T-helper 17 cell (primary cell): ENCODE measurements at regions not wholly inside any gene's neighbourhood (a gene's known extent, or its start where the extent isn't known, plus 50 kb on each side); places are given as distances from the start of the nearest gene placed in this dataset.

Experiments used
- ATAC-seq: fragments of 150-1000 bp; cut with Tn5 transposase; 2 replicates; pipeline ENCODE4 v1.10.0; 2021; ENCODE audit warnings: mild to moderate bottlenecking, moderate library complexity
- DNase-seq, 3 donors: peaks; one replicate each; pipeline versions ENCODE4 v3.0.0 to v3.0.0-alpha.2; 2020 to 2021
- H3K9me3 ChIP-seq: one replicate; pipeline ENCODE4 v1.7.0; 2013; ENCODE audit warnings: low read length, mild to moderate bottlenecking; ENCODE audit not compliant: control insufficient read depth, poor library complexity, severe bottlenecking
- H3K27ac Mint-ChIP-seq: one replicate; pipeline ENCODE4 v1.8.0; 2022; ENCODE audit warnings: mild to moderate bottlenecking, moderate library complexity, mixed read lengths
- H3K27me3 Mint-ChIP-seq: one replicate; pipeline ENCODE4 v1.8.0; 2022; ENCODE audit warnings: mixed read lengths
- H3K36me3 Mint-ChIP-seq: one replicate; pipeline ENCODE4 v1.8.0; 2022; ENCODE audit warnings: low read depth, mixed read lengths
- H3K4me1 Mint-ChIP-seq: one replicate; pipeline ENCODE4 v1.8.0; 2022; ENCODE audit warnings: mild to moderate bottlenecking, mixed read lengths
- H3K4me3 Mint-ChIP-seq: one replicate; pipeline ENCODE4 v1.8.0; 2022; ENCODE audit warnings: mild to moderate bottlenecking, moderate library complexity, mixed read lengths

DNA sequence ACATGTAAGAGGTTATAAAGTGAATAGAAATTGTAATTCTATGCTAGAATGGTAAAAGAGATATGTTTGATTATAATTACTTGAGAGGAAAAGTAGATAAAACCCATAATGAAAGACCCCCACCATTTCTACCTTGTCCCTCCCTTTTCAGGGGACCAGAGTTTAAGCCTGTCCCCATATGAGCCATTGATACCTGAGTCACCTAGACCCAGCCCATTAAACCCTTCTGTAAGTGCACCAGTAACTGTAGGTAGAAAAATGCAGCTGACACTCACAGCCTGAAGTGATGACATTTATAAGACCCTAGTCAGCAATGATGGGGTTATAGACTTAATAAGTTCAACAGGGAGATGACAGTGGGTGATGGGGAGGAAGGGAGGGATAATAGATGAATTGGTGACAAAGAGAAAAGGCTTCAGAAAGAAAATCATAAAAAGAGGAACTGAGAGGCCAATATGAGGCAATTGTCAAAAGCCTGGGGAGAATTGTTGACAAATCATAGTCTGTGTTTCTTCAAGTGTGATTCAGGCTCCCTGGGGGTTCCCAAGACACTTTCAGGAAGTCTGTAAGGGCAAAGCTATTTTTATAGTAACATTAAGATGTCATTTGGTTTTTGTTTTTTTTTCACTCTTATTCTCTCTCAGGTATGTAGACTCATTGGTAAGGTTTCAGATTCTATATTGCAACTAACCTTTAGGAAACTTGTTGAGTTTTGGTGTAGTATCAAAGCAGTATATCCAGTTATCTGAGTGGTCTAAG, 544.2 kb downstream of the SATB2 start:
- Mint-ChIP-seq H3K27me3 (peaks cover 4% of the 10 kb centered on the region), H3K4me1 (no peaks in the 10 kb centered on the region), H3K27ac (no peak overlapping the region), H3K36me3 (no peaks in the 10 kb centered on the region), H3K4me3 (no peak overlapping the region)
- ATAC-seq (no peak), DNase-seq (no peak)
- no peaks in the 10 kb centered on the region for H3K9me3 ChIP-seq

- no peak for ATAC-seq
Observed at GRCh38 chr2:198909525-198910267, 548.0 kb downstream of the SATB2 start.

DNA sequence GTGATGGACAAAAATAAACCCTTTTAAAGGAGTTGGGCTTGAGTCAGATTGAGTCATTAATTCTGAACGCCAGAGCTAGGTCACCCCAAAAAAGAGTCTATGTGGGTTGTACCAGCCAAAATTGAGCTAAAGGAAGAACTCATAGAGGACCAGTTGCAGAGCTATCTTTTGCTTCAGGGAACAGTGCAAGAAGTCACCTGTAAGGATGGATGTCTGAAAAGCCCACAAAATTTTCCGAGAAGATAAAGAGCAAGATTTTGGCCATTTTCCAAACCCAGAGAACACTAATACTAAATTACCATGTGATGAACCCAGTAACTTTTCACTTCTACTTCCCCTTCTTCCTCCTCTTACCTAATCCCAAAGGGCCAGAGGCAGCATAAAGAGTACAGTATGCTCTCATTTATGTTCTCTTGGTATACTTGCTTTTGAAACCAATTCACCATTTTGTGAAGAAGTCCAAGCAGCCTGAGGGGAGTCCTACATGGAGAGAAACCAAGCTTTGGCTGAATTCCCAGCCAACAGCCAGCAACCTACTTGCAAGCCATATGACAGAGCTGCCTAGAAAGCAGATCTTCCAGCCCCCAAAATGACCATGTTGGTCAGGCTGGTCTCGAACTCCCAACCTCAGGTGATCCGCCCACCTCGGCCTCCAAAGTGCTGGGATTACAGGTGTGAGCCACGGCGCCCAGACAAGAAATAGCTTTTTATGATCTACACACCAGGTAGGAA, 551.7 kb downstream of the SATB2 start:
- H3K36me3 Mint-ChIP-seq, result no peaks in the 10 kb centered on the region

More at GRCh38 chr2:198909525-198910267, 548.0 kb downstream of the SATB2 start:
- H3K4me1 Mint-ChIP-seq, result no peaks in the 10 kb centered on the region
- no peaks in the 10 kb centered on the region for H3K9me3 ChIP-seq
- H3K36me3 Mint-ChIP-seq, result no peaks in the 10 kb centered on the region
- no peak overlapping the region for H3K27ac Mint-ChIP-seq
- H3K4me3 Mint-ChIP-seq, result no peak overlapping the region
- H3K27me3 Mint-ChIP-seq, result no peaks in the 10 kb centered on the region
- DNase-seq, result no peak

GRCh38 chr2:198901894-198902293, 555.8 kb downstream of the SATB2 start:
- Mint-ChIP-seq H3K27me3 (no peaks in the 10 kb centered on the region), H3K4me3 (no peak overlapping the region), H3K36me3 (no peaks in the 10 kb centered on the region), H3K4me1 (no peaks in the 10 kb centered on the region), H3K27ac (no peak overlapping the region)
- ATAC-seq, result no peak
- H3K9me3 ChIP-seq, result no peaks in the 10 kb centered on the region
- no peak for DNase-seq

More for the DNA sequence above, 551.7 kb downstream of the SATB2 start:
- H3K27ac Mint-ChIP-seq, result no peak overlapping the region
- no peaks in the 10 kb centered on the region for H3K4me1 Mint-ChIP-seq
- H3K27me3 Mint-ChIP-seq, result no peaks in the 10 kb centered on the region
- ATAC-seq (no peak), DNase-seq (no peak)
- H3K4me3 Mint-ChIP-seq, result no peak overlapping the region
- no peaks in the 10 kb centered on the region for H3K9me3 ChIP-seq

- no peaks in the 10 kb centered on the region for H3K36me3 Mint-ChIP-seq
- H3K9me3 ChIP-seq, result no peaks in the 10 kb centered on the region
- no peak overlapping the region for H3K27ac Mint-ChIP-seq
- H3K4me3 Mint-ChIP-seq, result no peak overlapping the region
- ATAC-seq (no peak), DNase-seq (no peak)
- no peaks in the 10 kb centered on the region for H3K27me3 Mint-ChIP-seq
- H3K4me1 Mint-ChIP-seq, result no peaks in the 10 kb centered on the region
Observed at GRCh38 chr2:198900141-198900540, 557.6 kb downstream of the SATB2 start.

GRCh38 chr2:198890490-198890889, 567.2 kb downstream of the SATB2 start:
- H3K4me3 Mint-ChIP-seq, result no peak overlapping the region
- DNase-seq (no peak), ATAC-seq (no peak)
- no peaks in the 10 kb centered on the region for H3K36me3 Mint-ChIP-seq
- H3K4me1 Mint-ChIP-seq, result no peaks in the 10 kb centered on the region
- no peak overlapping the region for H3K27ac Mint-ChIP-seq
- no peaks in the 10 kb centered on the region for H3K9me3 ChIP-seq
- no peaks in the 10 kb centered on the region for H3K27me3 Mint-ChIP-seq

DNA sequence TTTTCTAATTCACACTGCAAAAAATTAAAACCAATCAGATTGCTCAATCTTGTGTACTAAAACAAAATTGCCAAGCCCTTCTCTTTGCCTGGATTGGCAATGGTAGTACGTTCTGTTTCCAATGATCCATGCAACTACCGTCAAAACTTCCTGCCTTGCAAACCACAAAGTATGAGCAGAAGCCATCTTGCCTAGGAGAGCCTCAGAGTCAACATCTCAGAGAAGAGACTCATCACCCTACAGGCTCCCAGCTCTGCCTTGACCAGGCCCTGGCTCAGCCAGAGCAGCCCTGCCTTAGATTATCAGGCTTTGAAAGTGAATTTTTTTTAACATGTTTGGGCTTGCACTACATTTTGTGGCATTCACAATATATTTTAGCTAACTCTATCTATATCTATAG, 574.1 kb downstream of the SATB2 start:
- no peak for ATAC-seq

GRCh38 chr2:198880986-198881385, 576.8 kb downstream of the SATB2 start:
- no peak for DNase-seq
- Mint-ChIP-seq H3K4me1 (no peaks in the 10 kb centered on the region), H3K27me3 (no peaks in the 10 kb centered on the region), H3K27ac (no peak overlapping the region), H3K4me3 (no peak overlapping the region), H3K36me3 (no peaks in the 10 kb centered on the region)
- no peaks in the 10 kb centered on the region for H3K9me3 ChIP-seq
- ATAC-seq, result no peak

More for the DNA sequence above, 574.1 kb downstream of the SATB2 start:
- Mint-ChIP-seq H3K27me3 (no peaks in the 10 kb centered on the region), H3K4me1 (no peaks in the 10 kb centered on the region), H3K36me3 (no peaks in the 10 kb centered on the region), H3K4me3 (no peak overlapping the region), H3K27ac (no peak overlapping the region)
- DNase-seq, result no peak
- H3K9me3 ChIP-seq, result no peaks in the 10 kb centered on the region

DNA sequence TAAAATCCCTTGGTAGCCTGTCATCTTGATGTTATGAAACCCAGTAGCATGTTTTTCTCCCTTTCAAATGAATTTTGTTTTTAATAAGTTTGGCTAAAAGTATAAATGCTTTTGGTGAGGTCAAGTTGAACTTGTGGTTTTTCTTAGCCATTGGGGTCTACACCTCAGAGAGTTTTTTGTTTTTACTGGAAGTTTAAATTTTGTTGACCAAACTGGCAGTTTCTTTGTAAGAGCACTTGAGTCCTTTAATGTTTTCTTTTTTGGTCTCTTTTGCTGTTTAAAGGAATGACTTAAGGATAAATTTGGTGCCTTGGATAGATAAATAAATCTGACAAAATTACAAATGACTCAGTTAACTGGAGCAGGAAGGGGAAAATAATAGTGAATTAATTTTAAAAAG, 577.3 kb downstream of the SATB2 start:
- no peak for DNase-seq
- H3K27ac Mint-ChIP-seq, result no peak overlapping the region

GRCh38 chr2:198874472-198874858, 583.3 kb downstream of the SATB2 start:
- no peaks in the 10 kb centered on the region for H3K9me3 ChIP-seq
- Mint-ChIP-seq H3K27me3 (no peaks in the 10 kb centered on the region), H3K4me1 (no peaks in the 10 kb centered on the region), H3K36me3 (no peaks in the 10 kb centered on the region), H3K27ac (no peak overlapping the region), H3K4me3 (no peak overlapping the region)
- ATAC-seq, result no peak
- no peak for DNase-seq

More for the DNA sequence above, 577.3 kb downstream of the SATB2 start:
- H3K4me3 Mint-ChIP-seq, result no peak overlapping the region
- H3K36me3 Mint-ChIP-seq, result no peaks in the 10 kb centered on the region
- no peaks in the 10 kb centered on the region for H3K4me1 Mint-ChIP-seq
- no peak for ATAC-seq
- no peaks in the 10 kb centered on the region for H3K9me3 ChIP-seq
- H3K27me3 Mint-ChIP-seq, result no peaks in the 10 kb centered on the region

- Mint-ChIP-seq H3K4me1 (no peaks in the 10 kb centered on the region), H3K27ac (no peak overlapping the region), H3K4me3 (no peak overlapping the region), H3K27me3 (no peaks in the 10 kb centered on the region), H3K36me3 (no peaks in the 10 kb centered on the region)
- DNase-seq (no peak), ATAC-seq (no peak)
- H3K9me3 ChIP-seq, result no peaks in the 10 kb centered on the region
Observed at GRCh38 chr2:198873503-198874471, 584.0 kb downstream of the SATB2 start.

DNA sequence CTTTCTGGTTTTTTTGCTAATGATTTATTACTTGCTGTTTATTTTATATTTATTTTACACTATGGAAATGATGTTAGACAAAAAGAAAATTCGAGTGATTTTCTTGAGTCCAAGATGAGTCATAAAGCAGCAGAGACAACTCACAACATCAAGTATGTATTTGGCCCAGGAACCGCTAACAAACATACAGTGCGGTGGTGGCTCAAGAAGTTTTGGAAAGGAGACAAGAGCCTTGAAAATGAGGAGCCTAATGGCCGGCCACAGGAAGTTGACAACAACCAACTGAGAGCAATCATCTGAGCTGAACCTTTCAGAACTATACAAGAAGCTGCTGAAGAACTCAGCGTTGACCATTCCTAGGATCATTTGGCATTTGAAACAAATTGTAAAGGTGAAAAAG, 594.1 kb downstream of the SATB2 start:
- no peak overlapping the region for H3K4me3 Mint-ChIP-seq
- H3K36me3 Mint-ChIP-seq, result no peaks in the 10 kb centered on the region
- ATAC-seq (no peak), DNase-seq (no peak)
- H3K9me3 ChIP-seq, result no peaks in the 10 kb centered on the region
- H3K4me1 Mint-ChIP-seq, result no peaks in the 10 kb centered on the region
- no peaks in the 10 kb centered on the region for H3K27me3 Mint-ChIP-seq
- H3K27ac Mint-ChIP-seq, result no peak overlapping the region
